SK-N-SH (cell line): ENCODE measurements at regions not wholly inside any gene's neighbourhood (a gene's known extent, or its start where the extent isn't known, plus 50 kb on each side); places are given as distances from the start of the nearest gene placed in this dataset.
A peak's percentile ranks its signal among the peaks of the same experiment; 100 is the strongest.

Experiments
- CTCF ChIA-PET: fragments of 300-600, 350-600 bp; formaldehyde crosslinking; extraction: SDS; loops from one replicate; lab custom pipeline; 2021; lab: Yijun Ruan, JAX
- POLR2A ChIA-PET: fragments of 350-600 bp; sonication (Branson Sonifier 250); formaldehyde crosslinking; extraction: SDS; loops from one replicate; lab custom pipeline; 2020; ENCODE audit warnings: antibody characterized with exemption, inconsistent platforms; lab: Yijun Ruan, JAX
- DNase-seq: peaks from one replicate; pipeline ENCODE4 v3.0.0; 2012
- H2AFZ ChIP-seq: fragments of 200-600 bp; sonication (generic); 2 replicates; pipeline ENCODE4 v1.8.1; 2016; ENCODE audit warnings: antibody characterized with exemption, mild to moderate bottlenecking, low read depth
- H3F3A ChIP-seq: fragments of 200-600 bp; sonication (generic); replicated peaks from 2 replicates; pipeline ENCODE3; 2016; ENCODE audit warnings: antibody characterized with exemption, mild to moderate bottlenecking; ENCODE audit not compliant: insufficient read depth
- H3K27ac ChIP-seq, 2 experiments: fragments of 200-500 bp in 1 of 2; fragments of 200-600 bp in 1 of 2; sonication (Bioruptor generic) in 1 of 2; sonication (generic), shearing (Covaris generic) in 1 of 2; 2 replicates each; pipeline versions ENCODE4 v1.5.1 to v1.6.1; 2014 to 2016; ENCODE audit warnings: low read depth in 2 of 2, inconsistent platforms in 1 of 2, low read length in 1 of 2, mild to moderate bottlenecking in 1 of 2, mixed read lengths in 1 of 2
- H3K27me3 ChIP-seq: fragments of 200-600 bp; sonication (generic), shearing (Covaris generic); 2 replicates; pipeline ENCODE4 v1.6.1; 2016; ENCODE audit warnings: mixed run types; ENCODE audit not compliant: insufficient read depth
- H3K36me3 ChIP-seq, 2 experiments: fragments of 200-500 bp in 1 of 2; fragments of 200-600 bp in 1 of 2; sonication (Bioruptor generic) in 1 of 2; sonication (generic) in 1 of 2; replicated peaks in 1 of 2; 2 replicates each; pipeline versions ENCODE3 to v1.5.1; 2014 to 2016; ENCODE audit warnings: low read length in 1 of 2, mild to moderate bottlenecking in 1 of 2; ENCODE audit not compliant: insufficient read depth in 2 of 2, control insufficient read depth in 1 of 2
- H3K4me1 ChIP-seq, 2 experiments: fragments of 200-500 bp in 1 of 2; fragments of 200-600 bp in 1 of 2; sonication (Bioruptor generic) in 1 of 2; sonication (generic), shearing (Covaris generic) in 1 of 2; 2 replicates each; pipeline versions ENCODE4 v1.5.1 to v1.6.1; 2014 to 2016; ENCODE audit warnings: low read depth in 1 of 2, low read length in 1 of 2, mixed run types in 1 of 2; ENCODE audit not compliant: insufficient read depth in 2 of 2, control insufficient read depth in 1 of 2
- H3K4me2 ChIP-seq: fragments of 200-600 bp; sonication (generic), shearing (Covaris generic); 2 replicates; pipeline ENCODE4 v1.6.1; 2017; ENCODE audit warnings: mixed run types
- H3K4me3 ChIP-seq, 2 experiments: fragments of 200-500 bp in 1 of 2; fragments of 200-600 bp in 1 of 2; sonication (Bioruptor generic) in 1 of 2; sonication (generic), shearing (Covaris generic) in 1 of 2; 2 replicates each; pipeline versions ENCODE4 v1.5.1 to v1.8.1; 2014 to 2016; ENCODE audit warnings: low read depth in 2 of 2, inconsistent platforms in 1 of 2, low read length in 1 of 2, mild to moderate bottlenecking in 1 of 2, mixed read lengths in 1 of 2, moderate library complexity in 1 of 2
- H3K79me2 ChIP-seq: fragments of 200-600 bp; sonication (generic); 2 replicates; pipeline ENCODE4 v1.8.1; 2017; ENCODE audit warnings: mild to moderate bottlenecking; ENCODE audit not compliant: insufficient read depth
- H3K9ac ChIP-seq: fragments of 200-600 bp; sonication (generic); 2 replicates; pipeline ENCODE4 v1.6.1; 2017; ENCODE audit warnings: mixed run types
- H3K9me2 ChIP-seq: fragments of 200-600 bp; sonication (generic); 2 replicates; pipeline ENCODE4 v1.6.1; 2017; ENCODE audit warnings: mixed run types
- H3K9me3 ChIP-seq: fragments of 200-600 bp; sonication (generic); 2 replicates; pipeline ENCODE4 v1.6.1; 2017; ENCODE audit warnings: mixed run types, mild to moderate bottlenecking, moderate library complexity
- H4K20me1 ChIP-seq: fragments of 200-600 bp; sonication (generic); 2 replicates; pipeline ENCODE4 v1.6.1; 2017; ENCODE audit warnings: mild to moderate bottlenecking, mixed run types; ENCODE audit not compliant: insufficient read depth
- CHD2 ChIP-seq: fragments of 150-350 bp; IDR thresholded peaks from 2 replicates; pipeline ENCODE4 v1.6.1; 2018; ENCODE audit warnings: low read length; ENCODE audit not compliant: partially characterized antibody
- EP300 ChIP-seq, 2 experiments: IDR thresholded peaks; 2 replicates each; pipeline versions ENCODE4 v1.4.0 to v1.6.1; 2012; ENCODE audit warnings: borderline replicate concordance in 1 of 2, low read depth in 1 of 2, low read length in 1 of 2
- EZH2phosphoT487 ChIP-seq: fragments of 200-600 bp; sonication (generic); IDR thresholded peaks from 2 replicates; pipeline ENCODE4 v1.6.1; 2017; ENCODE audit warnings: low read depth, mixed run types, mild to moderate bottlenecking, antibody characterized with exemption, moderate library complexity, borderline replicate concordance
- FOSL2 ChIP-seq: IDR thresholded peaks from 2 replicates; pipeline ENCODE4 v1.4.0; 2012; ENCODE audit warnings: low read depth, mild to moderate bottlenecking, moderate library complexity, borderline replicate concordance
- FOXJ3 ChIP-seq: sonication (generic); formaldehyde crosslinking; IDR thresholded peaks from 2 replicates; pipeline ENCODE4 v1.5.1; 2020; ENCODE audit warnings: mild to moderate bottlenecking, missing genetic modification reagents
- GATA2 ChIP-seq: sonication (generic); formaldehyde crosslinking; IDR thresholded peaks from 2 replicates; pipeline ENCODE4 v1.5.0; 2020; ENCODE audit warnings: mild to moderate bottlenecking, missing genetic modification reagents
- RAD21 ChIP-seq: IDR thresholded peaks from 2 replicates; pipeline ENCODE4 v1.6.1; 2012; ENCODE audit warnings: mild to moderate bottlenecking, low read length
- REST ChIP-seq: IDR thresholded peaks from 2 replicates; pipeline ENCODE4 v1.6.1; 2012; ENCODE audit warnings: mild to moderate bottlenecking, low read depth, low read length, moderate library complexity
- RFX5 ChIP-seq: IDR thresholded peaks from 2 replicates; pipeline ENCODE4 v1.6.1; 2012; ENCODE audit warnings: mild to moderate bottlenecking, improper control_type of control experiment, low read length
- SIN3A ChIP-seq: IDR thresholded peaks from 2 replicates; pipeline ENCODE4 v1.6.1; 2012; ENCODE audit warnings: low read depth, mild to moderate bottlenecking, low read length, moderate library complexity, borderline replicate concordance
- SMC3 ChIP-seq: IDR thresholded peaks from 2 replicates; pipeline ENCODE4 v1.6.1; 2012; ENCODE audit warnings: low read depth, low read length, improper control_type of control experiment
- USF1 ChIP-seq: IDR thresholded peaks from 2 replicates; pipeline ENCODE4 v1.4.0; 2012; ENCODE audit warnings: low read depth, borderline replicate concordance
- USF2 ChIP-seq: fragments of 150-350 bp; IDR thresholded peaks from 2 replicates; pipeline ENCODE4 v1.6.1; 2017; ENCODE audit warnings: antibody characterized with exemption, low read length, low read depth, borderline replicate concordance
- YY1 ChIP-seq: IDR thresholded peaks from 2 replicates; pipeline ENCODE4 v1.4.0; 2012; ENCODE audit warnings: low read depth, mild to moderate bottlenecking
- WGBS: methylation state at CpG from one replicate; pipeline ENCODE4 v1.1.6; 2017; ENCODE audit warnings: low lambda C conversion rate; 5-methylcytosine and 5-hydroxymethylcytosine counted together

GRCh38 chr9:107177857-107178256 is 105.2 kb upstream of the RAD23B start:
- H3K4me1 ChIP-seq = peaks cover 10 to 17% of the 10 kb centered on the region in 2 experiments; a peak in 2 of 4 replicates
- CTCF ChIA-PET = no interaction called here
- no peaks in the 10 kb centered on the region for H3K9me3 ChIP-seq
- no peaks in the 10 kb centered on the region for H3K36me3 ChIP-seq
- no peak for DNase-seq
- H3K9ac ChIP-seq = no peak overlapping the region
- no peaks in the 10 kb centered on the region for H3F3A ChIP-seq
- no peaks in the 10 kb centered on the region for H4K20me1 ChIP-seq
- no peaks in the 10 kb centered on the region for H3K9me2 ChIP-seq
- no peak overlapping the region for H3K4me2 ChIP-seq
- no peak overlapping the region for H2AFZ ChIP-seq
- no peaks in the 10 kb centered on the region for H3K79me2 ChIP-seq
- TF ChIP-seq EP300 (IDR thresholded peaks at IDR 0.05; ENCODE audit: borderline replicate concordance in 1 of 2, low read depth in 1 of 2, low read length in 1 of 2) = no peak
- TF ChIP-seq FOSL2 = no peak
- TF ChIP-seq CHD2 = no peak
- TF ChIP-seq REST = 0 out of 2 replicates have a peak, but pooled peaks have one; percentile 26
- no peak for TF ChIP-seq USF1
- no peak for TF ChIP-seq FOXJ3 (CRISPR knock-in tag)
- TF ChIP-seq SMC3 = no peak
- H3K27ac ChIP-seq = no peak overlapping the region
- H3K4me3 ChIP-seq = no peak overlapping the region
- WGBS = 85% methylated on average over 5 of the region's 5 CpGs
- POLR2A ChIA-PET = no interaction called here
- H3K27me3 ChIP-seq = no peaks in the 10 kb centered on the region

GRCh38 chr9:107178293-107178692 is 104.8 kb upstream of the RAD23B start:
- Histone ChIP-seq H3K36me3 (no peaks in the 10 kb centered on the region), H2AFZ (no peak overlapping the region), H3K4me3 (no peak overlapping the region), H3K4me2 (no peak overlapping the region), H3F3A (no peaks in the 10 kb centered on the region), H3K9me3 (no peaks in the 10 kb centered on the region), H4K20me1 (no peaks in the 10 kb centered on the region), H3K9me2 (no peaks in the 10 kb centered on the region), H3K9ac (no peak overlapping the region), H3K79me2 (no peaks in the 10 kb centered on the region), H3K27me3 (no peaks in the 10 kb centered on the region; the same call in 1 of the 2 replicates), H3K4me1 (peaks cover 10 to 17% of the 10 kb centered on the region in 2 experiments; a peak in 2 of 4 replicates), H3K27ac (no peak overlapping the region)
- TF ChIP-seq CHD2 = no peak
- TF ChIP-seq USF2 = no peak
- no peak for TF ChIP-seq EZH2phosphoT487
- TF ChIP-seq YY1 = no peak
- no peak for TF ChIP-seq SIN3A
- TF ChIP-seq GATA2 (CRISPR knock-in tag) = no peak
- TF ChIP-seq RFX5 = no peak
- no peak for TF ChIP-seq RAD21
- WGBS = 83% methylated on average over 3 of the region's 3 CpGs
- CTCF ChIA-PET = no interaction called here
- POLR2A ChIA-PET = no interaction called here
- no peak for DNase-seq
